ENCODE measurements at regions not wholly inside any gene's neighbourhood (a gene's known extent, or its start where the extent isn't known, plus 50 kb on each side); places are given as distances from the start of the nearest gene placed in this dataset.

DNA sequence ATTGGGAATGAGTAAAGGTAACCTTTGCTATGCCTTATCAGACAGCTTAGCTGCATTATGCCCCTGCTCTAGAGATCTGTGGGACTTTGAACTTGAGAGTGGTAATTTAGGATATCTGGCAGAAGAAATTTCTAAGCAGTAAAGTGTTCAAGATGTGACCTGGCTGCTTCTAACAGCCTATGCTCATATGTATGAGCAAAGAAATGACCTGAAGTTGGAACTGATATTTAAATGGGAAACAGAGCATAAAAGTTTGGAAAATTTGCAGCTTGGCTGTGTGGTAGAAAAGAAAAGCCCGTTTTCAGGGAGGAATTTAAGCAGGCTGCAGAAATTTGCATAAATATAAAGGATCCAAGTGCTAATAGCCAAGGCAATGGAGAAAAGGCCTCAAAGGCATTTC, 90.4 kb downstream of the HHIPL2 start:
- TF ChIP-seq, protein P1, sequence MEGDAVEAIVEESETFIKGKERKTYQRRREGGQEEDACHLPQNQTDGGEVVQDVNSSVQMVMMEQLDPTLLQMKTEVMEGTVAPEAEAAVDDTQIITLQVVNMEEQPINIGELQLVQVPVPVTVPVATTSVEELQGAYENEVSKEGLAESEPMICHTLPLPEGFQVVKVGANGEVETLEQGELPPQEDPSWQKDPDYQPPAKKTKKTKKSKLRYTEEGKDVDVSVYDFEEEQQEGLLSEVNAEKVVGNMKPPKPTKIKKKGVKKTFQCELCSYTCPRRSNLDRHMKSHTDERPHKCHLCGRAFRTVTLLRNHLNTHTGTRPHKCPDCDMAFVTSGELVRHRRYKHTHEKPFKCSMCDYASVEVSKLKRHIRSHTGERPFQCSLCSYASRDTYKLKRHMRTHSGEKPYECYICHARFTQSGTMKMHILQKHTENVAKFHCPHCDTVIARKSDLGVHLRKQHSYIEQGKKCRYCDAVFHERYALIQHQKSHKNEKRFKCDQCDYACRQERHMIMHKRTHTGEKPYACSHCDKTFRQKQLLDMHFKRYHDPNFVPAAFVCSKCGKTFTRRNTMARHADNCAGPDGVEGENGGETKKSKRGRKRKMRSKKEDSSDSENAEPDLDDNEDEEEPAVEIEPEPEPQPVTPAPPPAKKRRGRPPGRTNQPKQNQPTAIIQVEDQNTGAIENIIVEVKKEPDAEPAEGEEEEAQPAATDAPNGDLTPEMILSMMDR (IDR thresholded peaks at IDR 0.05; ENCODE audit: borderline replicate concordance, extremely low read depth, low read length, poor library complexity, severe bottlenecking) = no peak
- no peak for TF ChIP-seq EZH2 (IDR thresholded peaks at IDR 0.05; ENCODE audit: borderline replicate concordance, low read depth, low read length, severe bottlenecking)

Data from DND-41 (cell line).